ENCODE measurements at regions not wholly inside any gene's neighbourhood (a gene's known extent, or its start where the extent isn't known, plus 50 kb on each side); places are given as distances from the start of the nearest gene placed in this dataset.
A peak's percentile ranks its signal among the peaks of the same experiment; 100 is the strongest.
"Not testable (repeated sequence)": the region's sequence is repeated elsewhere in the genome, so short reads cannot be mapped to it uniquely, and the experiment has no call there.

DNA sequence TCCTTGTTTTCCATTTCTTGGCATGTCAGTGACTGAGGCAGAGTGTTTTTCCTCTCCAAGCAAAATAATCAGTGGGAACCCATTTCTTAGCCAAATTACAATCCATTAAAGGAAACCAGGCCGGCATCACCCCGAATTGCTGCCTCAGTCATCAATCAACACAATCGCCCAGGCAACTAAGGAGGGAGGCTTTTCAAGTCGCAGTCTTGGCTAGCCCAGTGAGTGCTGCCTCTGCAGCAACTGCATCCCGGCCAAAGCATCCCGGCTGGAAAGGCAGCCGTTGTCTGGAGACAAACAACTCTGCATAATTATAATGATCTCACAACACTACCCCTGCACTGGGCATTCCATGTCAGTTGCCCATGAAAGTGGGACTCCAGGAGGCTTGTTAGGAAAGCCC lies 213.5 kb upstream of the PRICKLE2 start:
- TF ChIP-seq, protein P1, sequence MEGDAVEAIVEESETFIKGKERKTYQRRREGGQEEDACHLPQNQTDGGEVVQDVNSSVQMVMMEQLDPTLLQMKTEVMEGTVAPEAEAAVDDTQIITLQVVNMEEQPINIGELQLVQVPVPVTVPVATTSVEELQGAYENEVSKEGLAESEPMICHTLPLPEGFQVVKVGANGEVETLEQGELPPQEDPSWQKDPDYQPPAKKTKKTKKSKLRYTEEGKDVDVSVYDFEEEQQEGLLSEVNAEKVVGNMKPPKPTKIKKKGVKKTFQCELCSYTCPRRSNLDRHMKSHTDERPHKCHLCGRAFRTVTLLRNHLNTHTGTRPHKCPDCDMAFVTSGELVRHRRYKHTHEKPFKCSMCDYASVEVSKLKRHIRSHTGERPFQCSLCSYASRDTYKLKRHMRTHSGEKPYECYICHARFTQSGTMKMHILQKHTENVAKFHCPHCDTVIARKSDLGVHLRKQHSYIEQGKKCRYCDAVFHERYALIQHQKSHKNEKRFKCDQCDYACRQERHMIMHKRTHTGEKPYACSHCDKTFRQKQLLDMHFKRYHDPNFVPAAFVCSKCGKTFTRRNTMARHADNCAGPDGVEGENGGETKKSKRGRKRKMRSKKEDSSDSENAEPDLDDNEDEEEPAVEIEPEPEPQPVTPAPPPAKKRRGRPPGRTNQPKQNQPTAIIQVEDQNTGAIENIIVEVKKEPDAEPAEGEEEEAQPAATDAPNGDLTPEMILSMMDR (conservative IDR thresholded peaks at IDR 0.05; ENCODE audit: low read depth, low read length) = no peak
- DNase-seq (ENCODE audit: low read depth) = no peak
- no peak overlapping the region for H3K4me3 ChIP-seq (ENCODE audit: low read depth, low read length)

DNA sequence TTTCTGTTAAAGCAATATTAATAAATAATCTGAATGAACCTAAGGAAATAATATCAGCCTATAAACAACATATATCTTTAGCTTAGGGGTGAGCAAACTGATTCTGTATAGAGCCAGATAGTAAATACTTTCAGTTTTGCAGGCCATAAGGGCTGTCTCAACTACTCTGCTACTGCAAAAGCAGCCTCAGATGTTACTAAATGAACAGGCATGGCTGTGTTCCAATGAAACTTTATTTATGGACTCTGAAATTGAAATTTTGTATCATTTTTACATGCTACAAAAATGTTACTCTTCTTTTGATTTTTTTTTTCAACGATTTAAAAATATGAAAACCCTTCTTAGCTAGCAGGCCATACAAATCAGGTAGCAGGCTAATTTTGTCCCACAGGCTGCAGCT lies 212.8 kb upstream of the PRICKLE2 start:
- DNase-seq (ENCODE audit: low read depth) = no peak
- TF ChIP-seq, protein P1 (conservative IDR thresholded peaks at IDR 0.05; ENCODE audit: low read depth, low read length) = no peak
- H3K4me3 ChIP-seq (ENCODE audit: low read depth, low read length) = no peak overlapping the region

DNA sequence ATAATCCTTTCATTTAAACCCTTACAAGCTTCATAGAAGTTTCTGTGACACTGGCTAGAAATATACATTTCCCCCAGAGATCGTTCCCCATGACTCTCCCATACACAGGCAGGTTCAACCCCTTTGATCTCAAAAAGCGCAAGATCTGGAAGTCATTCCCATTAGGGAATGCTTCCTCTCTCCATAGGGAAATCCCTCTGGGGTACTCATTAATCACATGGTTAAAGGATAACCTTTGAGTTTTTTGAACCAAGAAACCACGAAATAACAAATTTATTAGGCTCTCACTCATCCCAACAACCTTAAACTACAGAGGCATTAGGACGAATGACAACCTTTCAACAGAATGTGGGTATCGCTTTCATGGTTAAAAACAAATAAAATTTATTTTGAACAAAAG lies 211.9 kb upstream of the PRICKLE2 start:
- no peak overlapping the region for H3K4me3 ChIP-seq (ENCODE audit: low read depth, low read length)
- no peak for DNase-seq (ENCODE audit: low read depth)
- TF ChIP-seq, protein P1 (conservative IDR thresholded peaks at IDR 0.05; ENCODE audit: low read depth, low read length) = no peak

DNA sequence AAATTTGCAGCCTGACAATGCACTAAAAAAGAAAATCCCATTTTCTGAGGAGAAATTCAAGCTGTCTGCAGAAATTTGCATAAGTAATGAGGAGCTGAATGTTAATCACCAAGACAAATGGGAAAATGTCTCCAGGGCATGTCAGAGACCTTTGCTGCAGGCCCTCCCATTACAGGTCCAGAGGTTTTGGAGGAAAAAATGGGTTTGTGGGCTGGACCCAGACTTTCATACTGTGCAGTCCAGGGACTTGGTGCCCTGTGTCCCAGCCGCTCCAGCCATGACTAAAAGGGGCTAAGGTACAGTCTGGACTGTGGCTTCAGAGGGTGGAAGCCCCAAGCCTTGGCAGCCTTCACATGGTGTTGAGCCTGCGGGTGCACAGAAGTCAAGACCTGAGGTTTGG lies 209.8 kb upstream of the PRICKLE2 start:
- H3K4me3 ChIP-seq (ENCODE audit: low read depth, low read length); DNase-seq (ENCODE audit: low read depth): not testable (repeated sequence)

DNA sequence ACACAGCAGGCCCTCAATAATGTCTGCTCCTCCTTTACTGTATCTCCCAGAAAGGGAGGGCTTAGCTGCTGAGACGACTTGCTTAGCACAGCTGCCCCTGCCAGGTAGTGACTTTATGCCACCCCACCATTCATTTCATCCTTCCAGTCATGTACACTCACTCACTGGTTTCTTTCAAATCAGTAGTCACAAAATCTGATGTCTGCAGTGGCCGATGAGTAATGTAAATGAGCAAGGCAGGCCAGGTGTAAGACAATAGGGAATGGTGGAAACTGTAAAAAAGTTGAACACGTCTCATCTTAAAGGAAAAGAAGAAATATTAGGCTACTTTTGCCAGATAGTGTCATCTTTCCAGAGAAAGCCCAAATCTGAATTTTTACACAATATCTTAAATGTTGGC lies 207.6 kb upstream of the PRICKLE2 start:
- no peak for DNase-seq (ENCODE audit: low read depth)
- TF ChIP-seq, protein P1 (conservative IDR thresholded peaks at IDR 0.05; ENCODE audit: low read depth, low read length) = no peak
- H3K4me3 ChIP-seq (ENCODE audit: low read depth, low read length) = no peak overlapping the region

DNA sequence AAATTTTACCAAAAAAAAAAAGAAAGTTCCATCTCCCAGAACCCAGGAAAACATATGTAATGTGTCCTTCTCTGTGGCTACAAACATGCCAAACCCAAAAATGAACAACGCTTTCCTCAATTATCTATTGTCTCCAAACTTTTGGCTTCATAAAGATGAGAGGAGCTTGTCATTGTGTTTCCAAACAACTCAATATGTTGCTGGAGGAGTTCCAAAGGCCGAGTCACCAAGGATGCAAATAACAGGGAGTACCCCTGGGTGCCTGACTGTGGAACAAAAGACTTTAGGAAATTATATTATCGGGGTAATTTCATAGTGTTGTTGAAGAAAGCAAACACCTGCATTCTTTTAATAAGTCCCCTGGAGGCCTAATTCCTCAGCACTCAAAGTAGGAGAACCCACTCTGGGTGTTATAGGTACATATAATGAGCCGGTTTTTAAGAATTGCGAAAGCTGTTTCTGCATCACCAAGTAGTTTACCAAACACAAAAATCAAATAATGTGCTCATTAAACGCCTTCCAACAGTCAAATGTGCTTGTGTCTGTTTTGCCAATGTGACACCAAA lies 206.3 kb upstream of the PRICKLE2 start:
- H3K4me3 ChIP-seq (ENCODE audit: low read depth, low read length) = no peak overlapping the region
- DNase-seq (ENCODE audit: low read depth) = peak; percentile 21
- TF ChIP-seq, protein P1 (conservative IDR thresholded peaks at IDR 0.05; ENCODE audit: low read depth, low read length) = no peak

DNA sequence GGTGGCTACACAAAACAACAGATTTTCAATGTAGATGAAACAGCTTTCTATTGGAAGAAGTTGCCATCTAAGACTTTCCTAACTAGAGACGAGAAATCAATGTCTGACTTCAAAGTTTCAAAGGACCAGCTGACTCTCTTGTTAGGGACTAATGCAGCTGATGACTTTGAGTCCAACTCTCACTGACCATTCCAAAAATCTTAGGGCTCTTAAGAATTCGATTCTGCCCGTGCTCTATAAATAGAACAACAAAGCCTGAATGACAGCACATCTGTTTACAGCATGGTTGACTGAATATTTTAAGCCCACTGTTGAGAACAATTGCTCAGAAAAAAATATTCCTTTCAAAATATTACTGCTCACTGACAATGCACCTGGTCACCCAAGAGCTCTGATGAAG lies 202.4 kb upstream of the PRICKLE2 start:
- TF ChIP-seq, protein P1 (conservative IDR thresholded peaks at IDR 0.05; ENCODE audit: low read depth, low read length) = no peak
- no peak for DNase-seq (ENCODE audit: low read depth)
- no peak overlapping the region for H3K4me3 ChIP-seq (ENCODE audit: low read depth, low read length)
